NB4 (cell line): ENCODE measurements at regions not wholly inside any gene's neighbourhood (a gene's known extent, or its start where the extent isn't known, plus 50 kb on each side); places are given as distances from the start of the nearest gene placed in this dataset.

Experiments
- CTCF ChIP-seq: IDR thresholded peaks from one replicate; pipeline ENCODE4 v1.5.1; 2012; ENCODE audit warnings: low read depth, low read length
- POLR2A ChIP-seq: IDR thresholded peaks from 2 replicates; pipeline ENCODE4 v1.6.1; 2011; ENCODE audit warnings: mild to moderate bottlenecking; ENCODE audit not compliant: insufficient read length; ENCODE audit errors: extremely low read depth

GRCh38 chr5:111589316-111589715 is 77.0 kb upstream of the STARD4 start:
- TF ChIP-seq POLR2A (no peak), CTCF (no peak)
